ENCODE measurements at regions not wholly inside any gene's neighbourhood (a gene's known extent, or its start where the extent isn't known, plus 50 kb on each side); places are given as distances from the start of the nearest gene placed in this dataset.
A peak's percentile ranks its signal among the peaks of the same experiment; 100 is the strongest.

GRCh38 chr22:23385678-23386631, 194.1 kb downstream of the IGLL1 start:
- TF ChIP-seq CTCF (IDR thresholded peaks at IDR 0.05; ENCODE audit: low read depth, low read length): peak; percentile 99
- peak; percentile 75 for DNase-seq (ENCODE audit: low read depth, low spot score)
- no peak overlapping the region for H3K4me3 ChIP-seq (ENCODE audit: low read depth, low read length)
- in situ Hi-C loops (cut with HindIII; ENCODE audit: low sequenced_read_pairs): no loop called here

- TF ChIP-seq CTCF (IDR thresholded peaks at IDR 0.05; ENCODE audit: low read depth, low read length): no peak
- no peak overlapping the region for H3K4me3 ChIP-seq (ENCODE audit: low read depth, low read length)
- in situ Hi-C loops (cut with HindIII; ENCODE audit: low sequenced_read_pairs): no loop called here
- peak; percentile 6 for DNase-seq (ENCODE audit: low read depth, low spot score)
Observed at GRCh38 chr22:23384923-23385677, 195.0 kb downstream of the IGLL1 start.

GRCh38 chr22:23384431-23384830, 195.7 kb downstream of the IGLL1 start:
- no peak overlapping the region for H3K4me3 ChIP-seq (ENCODE audit: low read depth, low read length)
- TF ChIP-seq CTCF (IDR thresholded peaks at IDR 0.05; ENCODE audit: low read depth, low read length): no peak
- in situ Hi-C loops (cut with HindIII; ENCODE audit: low sequenced_read_pairs): no loop called here
- no peak for DNase-seq (ENCODE audit: low read depth, low spot score)

GRCh38 chr22:23383491-23384361, 196.4 kb downstream of the IGLL1 start:
- no peak for TF ChIP-seq CTCF (IDR thresholded peaks at IDR 0.05; ENCODE audit: low read depth, low read length)
- no peak overlapping the region for H3K4me3 ChIP-seq (ENCODE audit: low read depth, low read length)

DNA sequence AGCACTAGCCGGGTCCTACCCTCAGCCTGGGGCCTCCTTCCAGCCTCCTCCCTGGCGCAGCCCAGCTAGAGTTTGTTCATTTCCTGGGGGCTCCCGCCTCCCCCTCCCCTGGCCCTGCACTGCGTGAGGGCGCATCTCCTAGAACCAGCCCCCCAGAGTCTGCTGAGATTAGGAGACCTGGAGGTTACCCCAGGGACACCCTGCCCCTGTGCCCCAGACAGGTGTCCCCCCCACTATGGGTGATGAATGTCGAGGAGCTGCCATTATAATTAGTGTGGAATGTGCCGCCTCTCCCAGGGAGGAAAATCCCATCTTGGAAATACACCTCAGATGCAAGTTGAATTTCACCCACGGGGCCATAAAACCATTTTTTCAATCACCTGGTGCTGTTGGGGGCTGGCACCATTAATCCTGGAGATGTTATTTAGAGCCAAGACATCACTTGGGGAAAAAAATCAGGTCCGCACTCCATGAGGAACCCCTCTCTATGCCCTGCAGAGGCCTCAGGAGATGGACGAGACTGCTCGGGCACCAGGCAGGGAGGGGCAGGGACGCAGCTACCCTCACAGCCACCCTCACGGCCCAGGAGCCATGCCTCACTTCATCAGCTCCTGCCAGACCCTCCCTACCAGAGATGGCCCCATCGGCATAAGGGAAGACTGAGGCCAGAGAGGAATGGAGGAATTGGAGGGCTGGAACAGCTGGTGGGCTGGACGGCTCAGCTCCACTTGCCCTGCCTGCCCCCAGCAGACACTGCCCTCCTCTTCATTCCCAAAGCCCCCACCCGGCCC, 197.5 kb downstream of the IGLL1 start:
- in situ Hi-C loops (cut with HindIII; ENCODE audit: low sequenced_read_pairs): no loop called here
- DNase-seq (ENCODE audit: low read depth, low spot score): no peak
- no peak overlapping the region for H3K4me3 ChIP-seq (ENCODE audit: low read depth, low read length)
- TF ChIP-seq CTCF (IDR thresholded peaks at IDR 0.05; ENCODE audit: low read depth, low read length): no peak

More at GRCh38 chr22:23383491-23384361, 196.4 kb downstream of the IGLL1 start:
- in situ Hi-C loops (cut with HindIII; ENCODE audit: low sequenced_read_pairs): no loop called here
- DNase-seq (ENCODE audit: low read depth, low spot score): no peak
